ENCODE measurements at regions not wholly inside any gene's neighbourhood (a gene's known extent, or its start where the extent isn't known, plus 50 kb on each side); places are given as distances from the start of the nearest gene placed in this dataset.

GRCh38 chr6:135710042-135710441 lies 141.5 kb upstream of the PDE7B start:
- H3K79me2 ChIP-seq (ENCODE audit: low read length), result no peaks in the 10 kb centered on the region
- H2AFZ ChIP-seq (ENCODE audit: low read length), result no peak overlapping the region
- no peak for DNase-seq
- H3K9me3 ChIP-seq (replicated peaks; ENCODE audit: insufficient read depth, low read length), result no peaks in the 10 kb centered on the region
- H3K36me3 ChIP-seq (replicated peaks; ENCODE audit: insufficient read depth, low read length), result no peaks in the 10 kb centered on the region
- no peaks in the 10 kb centered on the region for H3K27me3 ChIP-seq (replicated peaks; ENCODE audit: insufficient read depth, low read length)
- no peaks in the 10 kb centered on the region for H3K4me1 ChIP-seq (ENCODE audit: low read length)
- no peak overlapping the region for H3K27ac ChIP-seq (ENCODE audit: low read length)
- no peak for TF ChIP-seq EZH2phosphoT487 (IDR thresholded peaks at IDR 0.05; ENCODE audit: low read length)
- no peak for TF ChIP-seq CTCF (IDR thresholded peaks at IDR 0.05; ENCODE audit: low read length)
- H3F3A ChIP-seq (ENCODE audit: insufficient read depth, low read length), result no peaks in the 10 kb centered on the region
- H4K20me1 ChIP-seq (ENCODE audit: insufficient read depth, low read length), result no peaks in the 10 kb centered on the region
- H3K9ac ChIP-seq (ENCODE audit: low read length), result no peak overlapping the region
- no peak overlapping the region for H3K4me3 ChIP-seq (ENCODE audit: low read length)
- H3K4me2 ChIP-seq (ENCODE audit: low read depth, low read length), result no peak overlapping the region
- H3K9me2 ChIP-seq (replicated peaks; ENCODE audit: insufficient read depth, low read length), result no peaks in the 10 kb centered on the region

- Histone ChIP-seq H3K27ac (ENCODE audit: low read length) (no peak overlapping the region), H3F3A (ENCODE audit: insufficient read depth, low read length) (no peaks in the 10 kb centered on the region), H3K9me2 (replicated peaks; ENCODE audit: insufficient read depth, low read length) (no peaks in the 10 kb centered on the region), H3K79me2 (ENCODE audit: low read length) (no peaks in the 10 kb centered on the region), H3K4me1 (ENCODE audit: low read length) (no peaks in the 10 kb centered on the region), H3K27me3 (replicated peaks; ENCODE audit: insufficient read depth, low read length) (no peaks in the 10 kb centered on the region), H4K20me1 (ENCODE audit: insufficient read depth, low read length) (no peaks in the 10 kb centered on the region), H3K9me3 (replicated peaks; ENCODE audit: insufficient read depth, low read length) (no peaks in the 10 kb centered on the region), H3K4me3 (ENCODE audit: low read length) (no peak overlapping the region), H3K4me2 (ENCODE audit: low read depth, low read length) (no peak overlapping the region), H3K36me3 (replicated peaks; ENCODE audit: insufficient read depth, low read length) (no peaks in the 10 kb centered on the region), H2AFZ (ENCODE audit: low read length) (no peak overlapping the region), H3K9ac (ENCODE audit: low read length) (no peak overlapping the region)
- TF ChIP-seq EZH2 (optimal IDR thresholded peaks at IDR 0.05; ENCODE audit: low read depth, low read length), result no peak
- no peak for DNase-seq
Measured at GRCh38 chr6:135722190-135722589, 129.3 kb upstream of the PDE7B start.

GRCh38 chr6:135722679-135723078 lies 128.8 kb upstream of the PDE7B start:
- no peaks in the 10 kb centered on the region for H3K36me3 ChIP-seq (replicated peaks; ENCODE audit: insufficient read depth, low read length)
- H3K27ac ChIP-seq (ENCODE audit: low read length), result no peak overlapping the region
- TF ChIP-seq EZH2phosphoT487 (IDR thresholded peaks at IDR 0.05; ENCODE audit: low read length) (no peak), CTCF (IDR thresholded peaks at IDR 0.05; ENCODE audit: low read length) (no peak), EZH2 (optimal IDR thresholded peaks at IDR 0.05; ENCODE audit: low read depth, low read length) (no peak)
- H3K4me1 ChIP-seq (ENCODE audit: low read length), result no peaks in the 10 kb centered on the region
- H3K4me2 ChIP-seq (ENCODE audit: low read depth, low read length), result no peak overlapping the region
- no peak overlapping the region for H3K9ac ChIP-seq (ENCODE audit: low read length)
- H3K4me3 ChIP-seq (ENCODE audit: low read length), result no peak overlapping the region
- no peaks in the 10 kb centered on the region for H3K9me3 ChIP-seq (replicated peaks; ENCODE audit: insufficient read depth, low read length)
- no peaks in the 10 kb centered on the region for H3K9me2 ChIP-seq (replicated peaks; ENCODE audit: insufficient read depth, low read length)
- H4K20me1 ChIP-seq (ENCODE audit: insufficient read depth, low read length), result no peaks in the 10 kb centered on the region
- DNase-seq, result no peak
- H3K27me3 ChIP-seq (replicated peaks; ENCODE audit: insufficient read depth, low read length), result no peaks in the 10 kb centered on the region
- H3K79me2 ChIP-seq (ENCODE audit: low read length), result no peaks in the 10 kb centered on the region
- H3F3A ChIP-seq (ENCODE audit: insufficient read depth, low read length), result no peaks in the 10 kb centered on the region
- no peak overlapping the region for H2AFZ ChIP-seq (ENCODE audit: low read length)

GRCh38 chr6:135728589-135728988 lies 122.9 kb upstream of the PDE7B start:
- H3K4me1 ChIP-seq (ENCODE audit: low read length), result no peaks in the 10 kb centered on the region
- H3K27me3 ChIP-seq (replicated peaks; ENCODE audit: insufficient read depth, low read length), result no peaks in the 10 kb centered on the region
- no peak overlapping the region for H3K4me3 ChIP-seq (ENCODE audit: low read length)
- no peaks in the 10 kb centered on the region for H4K20me1 ChIP-seq (ENCODE audit: insufficient read depth, low read length)
- H3K27ac ChIP-seq (ENCODE audit: low read length), result no peak overlapping the region
- no peaks in the 10 kb centered on the region for H3K9me2 ChIP-seq (replicated peaks; ENCODE audit: insufficient read depth, low read length)
- H3K9me3 ChIP-seq (replicated peaks; ENCODE audit: insufficient read depth, low read length), result no peaks in the 10 kb centered on the region
- DNase-seq, result no peak
- no peak overlapping the region for H3K9ac ChIP-seq (ENCODE audit: low read length)
- no peaks in the 10 kb centered on the region for H3K36me3 ChIP-seq (replicated peaks; ENCODE audit: insufficient read depth, low read length)
- H3K79me2 ChIP-seq (ENCODE audit: low read length), result no peaks in the 10 kb centered on the region
- no peak overlapping the region for H3K4me2 ChIP-seq (ENCODE audit: low read depth, low read length)
- no peaks in the 10 kb centered on the region for H3F3A ChIP-seq (ENCODE audit: insufficient read depth, low read length)
- no peak overlapping the region for H2AFZ ChIP-seq (ENCODE audit: low read length)
- TF ChIP-seq CTCF (IDR thresholded peaks at IDR 0.05; ENCODE audit: low read length) (no peak), EZH2 (optimal IDR thresholded peaks at IDR 0.05; ENCODE audit: low read depth, low read length) (no peak)
